HUES48 (cell line): ENCODE measurements at regions not wholly inside any gene's neighbourhood (a gene's known extent, or its start where the extent isn't known, plus 50 kb on each side); places are given as distances from the start of the nearest gene placed in this dataset.

ENCODE experiments used
- H3K27ac ChIP-seq: one replicate; pipeline ENCODE4 v1.7.0; 2013; ENCODE audit warnings: low read depth, low read length, inconsistent platforms
- H3K27me3 ChIP-seq: 2 replicates; pipeline ENCODE4 v1.6.1; 2013; ENCODE audit warnings: mild to moderate bottlenecking, low read length; ENCODE audit not compliant: control insufficient read depth, insufficient read depth
- H3K36me3 ChIP-seq: 2 replicates; pipeline ENCODE4 v1.6.1; 2013; ENCODE audit warnings: low read length; ENCODE audit not compliant: control insufficient read depth, insufficient read depth
- H3K4me1 ChIP-seq: 2 replicates; pipeline ENCODE4 v1.6.1; 2013; ENCODE audit warnings: mild to moderate bottlenecking, low read length; ENCODE audit not compliant: control insufficient read depth, insufficient read depth
- H3K4me3 ChIP-seq: 2 replicates; pipeline ENCODE4 v1.5.1; 2013; ENCODE audit warnings: mild to moderate bottlenecking, low read depth, low read length
- H3K9ac ChIP-seq: 2 replicates; pipeline ENCODE4 v1.6.1; 2013; ENCODE audit warnings: mild to moderate bottlenecking, low read depth, low read length, moderate library complexity
- H3K9me3 ChIP-seq: 2 replicates; pipeline ENCODE4 v1.6.1; 2013; ENCODE audit warnings: low read length; ENCODE audit not compliant: control insufficient read depth, insufficient read depth

DNA sequence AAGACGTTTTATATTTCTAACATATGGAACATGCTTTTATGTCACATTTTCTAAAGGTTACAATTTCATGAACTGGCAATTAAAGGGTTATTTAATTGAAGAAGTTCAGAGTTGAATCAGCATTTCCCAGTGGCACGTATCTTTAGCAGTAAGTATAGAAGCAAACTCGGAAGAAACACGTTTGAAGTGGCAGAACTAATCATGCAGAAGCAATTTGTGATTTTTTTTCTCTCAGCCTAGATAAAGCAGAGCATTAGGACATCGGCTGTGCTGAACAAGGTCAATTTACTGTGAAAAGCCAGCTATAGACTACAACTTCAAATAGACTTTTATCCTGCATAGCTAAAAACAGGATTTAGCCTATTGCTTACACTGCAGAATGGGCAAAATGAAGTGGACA lies 104.7 kb downstream of the ISL1 start:
- Histone ChIP-seq H3K27me3 (no peaks in the 10 kb centered on the region), H3K36me3 (no peaks in the 10 kb centered on the region), H3K4me1 (no peaks in the 10 kb centered on the region), H3K9ac (no peak overlapping the region), H3K27ac (no peak overlapping the region), H3K4me3 (no peak overlapping the region), H3K9me3 (no peaks in the 10 kb centered on the region)

DNA sequence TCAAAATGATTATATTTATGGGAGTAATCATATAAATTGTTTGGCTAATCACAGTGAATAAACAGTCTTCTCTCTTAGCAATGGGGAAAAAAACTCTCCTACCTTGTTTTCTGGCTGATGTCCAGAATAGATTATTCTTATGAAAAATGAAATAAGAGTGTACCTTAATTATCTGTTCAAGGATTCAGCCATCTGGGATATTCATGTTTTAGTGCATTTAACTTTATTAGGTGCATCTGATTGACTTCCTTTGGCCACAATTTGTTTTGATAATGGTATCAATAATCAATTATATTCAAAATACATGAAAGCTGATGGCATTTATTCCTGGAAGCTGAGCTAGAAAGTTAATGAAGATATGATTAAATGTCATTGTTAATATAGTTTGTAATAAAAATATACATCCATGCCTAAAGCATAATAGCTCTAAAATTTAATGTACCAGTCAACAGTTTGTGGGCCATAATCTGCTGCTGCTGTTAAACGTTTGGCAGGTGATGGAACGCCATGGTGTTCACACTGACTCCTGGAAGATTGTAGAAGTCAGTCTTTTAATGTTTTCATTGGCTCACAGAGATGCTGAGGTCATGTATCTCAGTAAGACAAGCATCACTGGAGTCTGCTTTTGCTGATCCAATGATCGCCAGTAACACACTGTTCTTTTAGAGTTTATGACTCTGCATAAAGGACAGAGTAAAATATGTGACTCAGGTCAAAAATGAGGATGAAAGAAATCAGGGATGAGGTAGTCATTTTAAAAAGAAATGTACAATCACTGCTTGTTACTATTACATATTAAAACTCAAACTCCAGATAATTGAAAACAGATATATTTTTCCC lies 105.8 kb downstream of the ISL1 start:
- no peak overlapping the region for H3K4me3 ChIP-seq
- no peaks in the 10 kb centered on the region for H3K27me3 ChIP-seq
- no peaks in the 10 kb centered on the region for H3K9me3 ChIP-seq
- H3K4me1 ChIP-seq = no peaks in the 10 kb centered on the region
- H3K36me3 ChIP-seq = no peaks in the 10 kb centered on the region
- no peak overlapping the region for H3K9ac ChIP-seq
- H3K27ac ChIP-seq = no peak overlapping the region

DNA sequence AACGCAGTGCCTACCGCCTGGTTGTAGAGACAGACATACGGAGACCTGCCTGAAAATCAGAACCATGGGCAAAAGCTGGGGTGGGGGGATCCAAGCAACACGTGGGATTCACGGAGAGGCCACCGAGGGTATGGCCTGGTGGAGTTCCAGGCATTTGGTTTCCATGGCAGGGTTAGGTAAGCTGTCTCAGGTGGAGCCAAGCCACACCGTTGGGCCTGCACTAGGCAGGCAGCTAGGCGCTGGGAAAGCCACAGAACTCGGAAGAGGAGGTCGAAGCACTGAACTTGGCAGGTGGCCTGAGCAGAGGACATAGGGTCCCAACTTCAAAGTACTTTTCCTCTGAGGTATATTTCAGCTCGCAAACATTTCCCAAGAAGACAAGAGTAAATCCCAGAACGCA lies 111.6 kb downstream of the ISL1 start:
- Histone ChIP-seq H3K9me3 (no peaks in the 10 kb centered on the region), H3K4me1 (no peaks in the 10 kb centered on the region), H3K4me3 (no peak overlapping the region), H3K9ac (no peak overlapping the region), H3K27ac (no peak overlapping the region), H3K36me3 (no peaks in the 10 kb centered on the region), H3K27me3 (no peaks in the 10 kb centered on the region)

- no peaks in the 10 kb centered on the region for H3K9me3 ChIP-seq
- H3K4me1 ChIP-seq = no peaks in the 10 kb centered on the region
- H3K36me3 ChIP-seq = no peaks in the 10 kb centered on the region
- no peak overlapping the region for H3K4me3 ChIP-seq
- H3K27ac ChIP-seq = no peak overlapping the region
- no peak overlapping the region for H3K9ac ChIP-seq
- H3K27me3 ChIP-seq = no peaks in the 10 kb centered on the region
Measured at GRCh38 chr5:51495672-51496071, 112.4 kb downstream of the ISL1 start.

DNA sequence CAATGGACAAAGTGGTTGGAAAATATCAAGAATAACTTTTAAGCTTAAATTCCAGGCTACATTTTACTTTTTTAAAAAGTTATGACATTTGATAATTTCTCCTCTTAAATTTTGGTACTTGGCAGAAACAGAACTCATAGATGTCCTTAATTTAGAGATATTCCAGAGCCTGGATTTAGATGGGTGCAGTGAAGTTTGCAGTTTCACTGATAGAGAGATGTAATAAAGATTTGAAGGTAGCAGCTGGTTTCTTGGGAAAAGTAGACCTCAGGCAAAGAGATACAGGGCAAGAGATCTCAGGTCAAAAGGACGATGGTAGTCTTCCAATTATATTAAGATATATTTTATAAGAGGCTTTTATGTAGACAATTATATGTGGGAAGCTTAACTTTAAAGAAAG lies 134.6 kb downstream of the ISL1 start:
- Histone ChIP-seq H3K27me3 (no peaks in the 10 kb centered on the region), H3K4me3 (no peak overlapping the region), H3K27ac (no peak overlapping the region), H3K4me1 (0 out of 2 replicates have a peak, but pooled peaks cover 6% of the 10 kb centered on the region), H3K36me3 (no peaks in the 10 kb centered on the region), H3K9me3 (no peaks in the 10 kb centered on the region), H3K9ac (no peak overlapping the region)

GRCh38 chr5:51518607-51519006 lies 135.4 kb downstream of the ISL1 start:
- no peak overlapping the region for H3K9ac ChIP-seq
- no peaks in the 10 kb centered on the region for H3K27me3 ChIP-seq

DNA sequence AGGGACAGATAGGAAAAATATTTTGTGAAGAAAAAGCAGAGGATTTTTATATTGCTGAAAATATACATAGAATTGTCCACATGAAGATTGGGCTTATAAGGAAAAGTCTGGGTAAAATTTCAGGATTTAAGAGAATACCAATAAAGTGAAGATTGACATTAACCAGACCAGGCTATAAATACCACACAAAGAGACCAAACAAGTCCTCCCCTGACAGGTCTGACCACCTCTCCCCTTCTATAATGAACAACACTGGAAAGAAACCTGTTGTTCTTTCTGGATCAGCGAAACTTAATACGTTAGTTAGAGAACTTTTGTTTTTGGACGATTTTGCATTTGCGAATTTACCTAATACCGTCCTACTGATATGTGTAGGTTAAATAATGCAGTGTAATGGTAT lies 138.3 kb downstream of the ISL1 start:
- H3K36me3 ChIP-seq = no peaks in the 10 kb centered on the region
- no peaks in the 10 kb centered on the region for H3K27me3 ChIP-seq
- no peak overlapping the region for H3K9ac ChIP-seq
- H3K4me1 ChIP-seq = 0 out of 2 replicates have a peak, but pooled peaks cover 6% of the 10 kb centered on the region
- H3K4me3 ChIP-seq = no peak overlapping the region
- H3K27ac ChIP-seq = no peak overlapping the region
- no peaks in the 10 kb centered on the region for H3K9me3 ChIP-seq

More at GRCh38 chr5:51518607-51519006, 135.4 kb downstream of the ISL1 start:
- Histone ChIP-seq H3K9me3 (no peaks in the 10 kb centered on the region), H3K36me3 (no peaks in the 10 kb centered on the region), H3K4me3 (no peak overlapping the region), H3K4me1 (0 out of 2 replicates have a peak, but pooled peaks cover 6% of the 10 kb centered on the region), H3K27ac (peak overlapping the region; percentile 27)

DNA sequence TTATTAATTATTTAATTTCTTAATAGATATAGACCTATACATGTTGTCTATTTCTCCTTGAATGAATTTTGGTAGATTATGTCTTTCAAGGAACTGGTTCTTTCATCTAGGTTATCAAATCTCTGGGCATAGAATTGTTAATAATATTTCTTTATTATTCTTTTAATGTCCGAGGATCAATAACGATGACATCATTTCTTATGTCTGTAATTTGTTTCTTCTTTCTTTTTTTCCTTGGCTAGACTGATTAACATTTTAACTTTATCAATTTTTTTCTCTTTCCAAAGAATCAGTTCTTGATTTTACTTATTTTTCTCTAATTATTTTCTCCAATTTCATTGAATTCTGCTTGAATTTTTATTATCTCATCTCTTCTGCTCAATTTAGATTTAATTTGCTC lies 156.0 kb downstream of the ISL1 start:
- H3K36me3 ChIP-seq = no peaks in the 10 kb centered on the region
- H3K27me3 ChIP-seq = no peaks in the 10 kb centered on the region
- H3K4me3 ChIP-seq = no peak overlapping the region
- H3K9ac ChIP-seq = no peak overlapping the region
- H3K27ac ChIP-seq = no peak overlapping the region
- peaks cover 11% of the 10 kb centered on the region for H3K9me3 ChIP-seq
- no peaks in the 10 kb centered on the region for H3K4me1 ChIP-seq

- H3K9me3 ChIP-seq = no peaks in the 10 kb centered on the region
- no peaks in the 10 kb centered on the region for H3K4me1 ChIP-seq
- no peak overlapping the region for H3K27ac ChIP-seq
- H3K36me3 ChIP-seq = no peaks in the 10 kb centered on the region
- H3K27me3 ChIP-seq = no peaks in the 10 kb centered on the region
- no peak overlapping the region for H3K9ac ChIP-seq
- H3K4me3 ChIP-seq = no peak overlapping the region
Measured at GRCh38 chr5:51544031-51544785, 161.0 kb downstream of the ISL1 start.

GRCh38 chr5:51556833-51557232 lies 173.6 kb downstream of the ISL1 start:
- H3K27me3 ChIP-seq = no peaks in the 10 kb centered on the region
- no peaks in the 10 kb centered on the region for H3K9me3 ChIP-seq
- no peaks in the 10 kb centered on the region for H3K4me1 ChIP-seq
- H3K27ac ChIP-seq = no peak overlapping the region
- H3K36me3 ChIP-seq = no peaks in the 10 kb centered on the region
- no peak overlapping the region for H3K4me3 ChIP-seq
- no peak overlapping the region for H3K9ac ChIP-seq

- no peak overlapping the region for H3K27ac ChIP-seq
- no peak overlapping the region for H3K4me3 ChIP-seq
- no peaks in the 10 kb centered on the region for H3K36me3 ChIP-seq
- H3K27me3 ChIP-seq = no peaks in the 10 kb centered on the region
- no peak overlapping the region for H3K9ac ChIP-seq
- no peaks in the 10 kb centered on the region for H3K4me1 ChIP-seq
- H3K9me3 ChIP-seq = no peaks in the 10 kb centered on the region
Measured at GRCh38 chr5:51558682-51559081, 175.4 kb downstream of the ISL1 start.
